ENCODE measurements at regions not wholly inside any gene's neighbourhood (a gene's known extent, or its start where the extent isn't known, plus 50 kb on each side); places are given as distances from the start of the nearest gene placed in this dataset.

- H3K4me1 ChIP-seq (ENCODE audit: control insufficient read depth, low read length): no peaks in the 10 kb centered on the region
- H3K4me2 ChIP-seq (ENCODE audit: low read length): no peak overlapping the region
- no peak overlapping the region for H3K27ac ChIP-seq (ENCODE audit: low read depth, low read length)
- no peaks in the 10 kb centered on the region for H3F3A ChIP-seq (ENCODE audit: control insufficient read depth, insufficient read depth)
- H3K4me3 ChIP-seq (ENCODE audit: low read length): no peak overlapping the region
- H3K36me3 ChIP-seq (ENCODE audit: control insufficient read depth, low read length): no peaks in the 10 kb centered on the region
- H4K20me1 ChIP-seq (ENCODE audit: control insufficient read depth, insufficient read depth, low read depth, low read length): no peaks in the 10 kb centered on the region
- TF ChIP-seq CTCF (IDR thresholded peaks at IDR 0.05; ENCODE audit: low read depth, low read length, poor library complexity, severe bottlenecking): no peak
- TF ChIP-seq EZH2phosphoT487 (IDR thresholded peaks at IDR 0.05; ENCODE audit: borderline replicate concordance, low read length): no peak
- no peaks in the 10 kb centered on the region for H3K9me2 ChIP-seq (replicated peaks; ENCODE audit: control insufficient read depth, low read length)
- no peaks in the 10 kb centered on the region for H3K79me2 ChIP-seq (ENCODE audit: control insufficient read depth, low read length)
- no peaks in the 10 kb centered on the region for H3K9me3 ChIP-seq (ENCODE audit: control insufficient read depth, insufficient read depth, low read length)
- H3K27me3 ChIP-seq (ENCODE audit: control insufficient read depth, low read length): no peaks in the 10 kb centered on the region
These were observed 344.7 kb downstream of the NEK10 start for GRCh38 chr3:27024493-27024892.

GRCh38 chr3:27025718-27026117, 343.5 kb downstream of the NEK10 start:
- no peak for TF ChIP-seq CTCF (IDR thresholded peaks at IDR 0.05; ENCODE audit: low read depth, low read length, poor library complexity, severe bottlenecking)
- TF ChIP-seq EZH2phosphoT487 (IDR thresholded peaks at IDR 0.05; ENCODE audit: borderline replicate concordance, low read length): no peak

DNA sequence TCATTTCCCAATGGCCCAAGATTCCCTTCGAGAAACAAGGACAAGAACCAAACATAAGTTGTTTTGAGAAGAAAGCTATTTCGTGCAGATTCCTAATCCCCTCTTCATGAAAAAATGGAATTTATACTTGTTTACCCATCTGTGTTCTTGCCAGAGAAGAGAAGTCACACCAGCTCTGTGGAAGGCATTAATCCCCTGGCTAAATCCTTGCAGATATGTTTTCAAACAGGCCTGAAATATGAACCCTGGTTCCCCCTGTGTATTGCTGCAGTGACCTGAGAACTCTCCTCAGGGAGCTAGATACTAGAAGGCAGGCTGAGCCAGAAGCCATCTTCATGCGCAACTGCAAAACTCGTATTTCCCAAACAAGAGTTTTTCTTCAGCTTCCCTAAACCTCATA, 337.7 kb downstream of the NEK10 start:
- H3K9me2 ChIP-seq (replicated peaks; ENCODE audit: control insufficient read depth, low read length): no peaks in the 10 kb centered on the region
- no peaks in the 10 kb centered on the region for H3K36me3 ChIP-seq (ENCODE audit: control insufficient read depth, low read length)
- no peaks in the 10 kb centered on the region for H3K4me1 ChIP-seq (ENCODE audit: control insufficient read depth, low read length)
- no peaks in the 10 kb centered on the region for H3K79me2 ChIP-seq (ENCODE audit: control insufficient read depth, low read length)
- no peak overlapping the region for H3K27ac ChIP-seq (ENCODE audit: low read depth, low read length)
- H3K4me2 ChIP-seq (ENCODE audit: low read length): no peak overlapping the region
- TF ChIP-seq CTCF (IDR thresholded peaks at IDR 0.05; ENCODE audit: low read depth, low read length, poor library complexity, severe bottlenecking) (no peak), EZH2phosphoT487 (IDR thresholded peaks at IDR 0.05; ENCODE audit: borderline replicate concordance, low read length) (no peak)
- H3K4me3 ChIP-seq (ENCODE audit: low read length): no peak overlapping the region
- H3K9me3 ChIP-seq (ENCODE audit: control insufficient read depth, insufficient read depth, low read length): no peaks in the 10 kb centered on the region
- no peaks in the 10 kb centered on the region for H3K27me3 ChIP-seq (ENCODE audit: control insufficient read depth, low read length)
- H4K20me1 ChIP-seq (ENCODE audit: control insufficient read depth, insufficient read depth, low read depth, low read length): no peaks in the 10 kb centered on the region
- no peaks in the 10 kb centered on the region for H3F3A ChIP-seq (ENCODE audit: control insufficient read depth, insufficient read depth)

More at GRCh38 chr3:27025718-27026117, 343.5 kb downstream of the NEK10 start:
- H3K9me3 ChIP-seq (ENCODE audit: control insufficient read depth, insufficient read depth, low read length): no peaks in the 10 kb centered on the region
- H3K9me2 ChIP-seq (replicated peaks; ENCODE audit: control insufficient read depth, low read length): no peaks in the 10 kb centered on the region
- no peak overlapping the region for H3K27ac ChIP-seq (ENCODE audit: low read depth, low read length)
- no peak overlapping the region for H3K4me3 ChIP-seq (ENCODE audit: low read length)
- no peaks in the 10 kb centered on the region for H3K27me3 ChIP-seq (ENCODE audit: control insufficient read depth, low read length)
- no peaks in the 10 kb centered on the region for H3K79me2 ChIP-seq (ENCODE audit: control insufficient read depth, low read length)
- H3F3A ChIP-seq (ENCODE audit: control insufficient read depth, insufficient read depth): no peaks in the 10 kb centered on the region
- no peaks in the 10 kb centered on the region for H3K4me1 ChIP-seq (ENCODE audit: control insufficient read depth, low read length)
- no peaks in the 10 kb centered on the region for H3K36me3 ChIP-seq (ENCODE audit: control insufficient read depth, low read length)
- H4K20me1 ChIP-seq (ENCODE audit: control insufficient read depth, insufficient read depth, low read depth, low read length): no peaks in the 10 kb centered on the region
- H3K4me2 ChIP-seq (ENCODE audit: low read length): no peak overlapping the region

- Histone ChIP-seq H3K27ac (ENCODE audit: low read depth, low read length) (no peak overlapping the region), H3K79me2 (ENCODE audit: control insufficient read depth, low read length) (no peaks in the 10 kb centered on the region), H3K4me2 (ENCODE audit: low read length) (no peak overlapping the region), H3F3A (ENCODE audit: control insufficient read depth, insufficient read depth) (no peaks in the 10 kb centered on the region), H3K27me3 (ENCODE audit: control insufficient read depth, low read length) (no peaks in the 10 kb centered on the region), H4K20me1 (ENCODE audit: control insufficient read depth, insufficient read depth, low read depth, low read length) (no peaks in the 10 kb centered on the region), H3K4me3 (ENCODE audit: low read length) (no peak overlapping the region), H3K9me3 (ENCODE audit: control insufficient read depth, insufficient read depth, low read length) (no peaks in the 10 kb centered on the region), H3K36me3 (ENCODE audit: control insufficient read depth, low read length) (no peaks in the 10 kb centered on the region), H3K4me1 (ENCODE audit: control insufficient read depth, low read length) (no peaks in the 10 kb centered on the region), H3K9me2 (replicated peaks; ENCODE audit: control insufficient read depth, low read length) (no peaks in the 10 kb centered on the region)
- TF ChIP-seq EZH2phosphoT487 (IDR thresholded peaks at IDR 0.05; ENCODE audit: borderline replicate concordance, low read length) (no peak), CTCF (IDR thresholded peaks at IDR 0.05; ENCODE audit: low read depth, low read length, poor library complexity, severe bottlenecking) (no peak)
These were observed 334.9 kb downstream of the NEK10 start for GRCh38 chr3:27034255-27034654.

Measured in DOHH2 (cell line).